ENCODE measurements at regions not wholly inside any gene's neighbourhood (a gene's known extent, or its start where the extent isn't known, plus 50 kb on each side); places are given as distances from the start of the nearest gene placed in this dataset.

DNA sequence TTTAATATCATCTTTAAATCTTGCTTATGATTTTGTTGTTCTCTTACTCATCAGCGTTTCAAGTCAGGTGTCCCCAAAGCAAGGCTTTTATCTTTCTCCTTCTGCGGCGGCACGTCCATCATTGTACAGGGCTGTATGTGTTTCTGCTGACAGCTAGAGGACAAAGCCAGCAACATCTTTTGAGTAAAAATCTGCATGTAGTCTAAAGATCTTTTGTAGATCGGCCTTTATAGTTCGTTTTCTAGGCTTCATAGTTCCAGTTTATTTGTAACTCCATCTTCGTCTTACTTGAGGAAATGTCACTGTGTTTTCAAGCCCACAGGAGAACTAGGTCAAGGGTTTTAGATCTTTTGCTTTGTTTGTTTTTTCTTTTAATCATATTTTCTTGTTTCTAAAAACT is 211.4 kb upstream of the TOPAZ1 start:
- Histone ChIP-seq H3K4me3 (no peak overlapping the region), H3K9me3 (no peaks in the 10 kb centered on the region), H3K27me3 (peaks cover 45% of the 10 kb centered on the region), H3K36me3 (no peaks in the 10 kb centered on the region), H3K27ac (no peak overlapping the region), H3K4me1 (no peaks in the 10 kb centered on the region)
- 73 to 77% methylated on average over 7 of the region's 7 CpGs for WGBS, 2 donors (ENCODE audit: low coverage in 1 of 2)
- ATAC-seq: no peak
- no peak for TF ChIP-seq POLR2A (IDR thresholded peaks at IDR 0.05)
- no peak for TF ChIP-seq EP300 (IDR thresholded peaks at IDR 0.05)
- TF ChIP-seq, protein P1, sequence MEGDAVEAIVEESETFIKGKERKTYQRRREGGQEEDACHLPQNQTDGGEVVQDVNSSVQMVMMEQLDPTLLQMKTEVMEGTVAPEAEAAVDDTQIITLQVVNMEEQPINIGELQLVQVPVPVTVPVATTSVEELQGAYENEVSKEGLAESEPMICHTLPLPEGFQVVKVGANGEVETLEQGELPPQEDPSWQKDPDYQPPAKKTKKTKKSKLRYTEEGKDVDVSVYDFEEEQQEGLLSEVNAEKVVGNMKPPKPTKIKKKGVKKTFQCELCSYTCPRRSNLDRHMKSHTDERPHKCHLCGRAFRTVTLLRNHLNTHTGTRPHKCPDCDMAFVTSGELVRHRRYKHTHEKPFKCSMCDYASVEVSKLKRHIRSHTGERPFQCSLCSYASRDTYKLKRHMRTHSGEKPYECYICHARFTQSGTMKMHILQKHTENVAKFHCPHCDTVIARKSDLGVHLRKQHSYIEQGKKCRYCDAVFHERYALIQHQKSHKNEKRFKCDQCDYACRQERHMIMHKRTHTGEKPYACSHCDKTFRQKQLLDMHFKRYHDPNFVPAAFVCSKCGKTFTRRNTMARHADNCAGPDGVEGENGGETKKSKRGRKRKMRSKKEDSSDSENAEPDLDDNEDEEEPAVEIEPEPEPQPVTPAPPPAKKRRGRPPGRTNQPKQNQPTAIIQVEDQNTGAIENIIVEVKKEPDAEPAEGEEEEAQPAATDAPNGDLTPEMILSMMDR (IDR thresholded peaks at IDR 0.05): no peak
- no peak for TF ChIP-seq POLR2AphosphoS5 (IDR thresholded peaks at IDR 0.05)

DNA sequence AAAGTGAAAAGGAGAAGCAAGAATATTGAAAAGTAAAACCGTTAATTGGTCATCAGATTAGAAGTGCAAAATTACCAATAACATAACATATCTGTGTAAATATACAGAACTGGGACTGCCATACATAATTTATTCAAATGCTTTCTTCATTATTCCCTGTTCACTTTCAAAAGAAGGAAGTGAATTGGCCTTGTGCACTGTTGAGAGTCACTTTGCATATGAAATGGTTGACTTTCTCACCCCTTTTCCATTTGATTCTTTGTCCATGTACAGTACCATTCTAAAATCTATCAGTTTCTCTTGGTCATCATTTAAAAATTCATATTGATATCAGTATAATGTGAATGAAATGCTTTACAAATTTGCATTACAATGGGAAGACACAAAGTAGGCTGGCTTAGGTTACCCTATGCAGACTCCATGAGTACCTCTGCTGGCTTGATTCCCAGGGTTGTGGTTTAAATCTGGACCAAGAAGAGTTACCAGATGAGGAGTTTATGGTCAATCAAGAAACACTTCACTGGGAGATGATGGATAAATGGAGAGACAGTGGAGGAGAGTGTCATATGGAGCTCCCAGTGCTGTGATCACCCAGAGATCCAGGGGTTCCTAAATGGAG is 210.9 kb upstream of the TOPAZ1 start:
- ATAC-seq: no peak
- Histone ChIP-seq H3K4me1 (no peaks in the 10 kb centered on the region), H3K27ac (no peak overlapping the region), H3K4me3 (no peak overlapping the region), H3K27me3 (peaks cover 42% of the 10 kb centered on the region), H3K36me3 (no peaks in the 10 kb centered on the region), H3K9me3 (no peaks in the 10 kb centered on the region)
- TF ChIP-seq EP300 (IDR thresholded peaks at IDR 0.05) (no peak), POLR2AphosphoS5 (IDR thresholded peaks at IDR 0.05) (no peak), POLR2A (IDR thresholded peaks at IDR 0.05) (no peak)
- TF ChIP-seq, protein P1 (IDR thresholded peaks at IDR 0.05): no peak
- WGBS, 2 donors (ENCODE audit: low coverage in 1 of 2): 78 to 91% methylated on average over 1 of the region's 1 CpG

DNA sequence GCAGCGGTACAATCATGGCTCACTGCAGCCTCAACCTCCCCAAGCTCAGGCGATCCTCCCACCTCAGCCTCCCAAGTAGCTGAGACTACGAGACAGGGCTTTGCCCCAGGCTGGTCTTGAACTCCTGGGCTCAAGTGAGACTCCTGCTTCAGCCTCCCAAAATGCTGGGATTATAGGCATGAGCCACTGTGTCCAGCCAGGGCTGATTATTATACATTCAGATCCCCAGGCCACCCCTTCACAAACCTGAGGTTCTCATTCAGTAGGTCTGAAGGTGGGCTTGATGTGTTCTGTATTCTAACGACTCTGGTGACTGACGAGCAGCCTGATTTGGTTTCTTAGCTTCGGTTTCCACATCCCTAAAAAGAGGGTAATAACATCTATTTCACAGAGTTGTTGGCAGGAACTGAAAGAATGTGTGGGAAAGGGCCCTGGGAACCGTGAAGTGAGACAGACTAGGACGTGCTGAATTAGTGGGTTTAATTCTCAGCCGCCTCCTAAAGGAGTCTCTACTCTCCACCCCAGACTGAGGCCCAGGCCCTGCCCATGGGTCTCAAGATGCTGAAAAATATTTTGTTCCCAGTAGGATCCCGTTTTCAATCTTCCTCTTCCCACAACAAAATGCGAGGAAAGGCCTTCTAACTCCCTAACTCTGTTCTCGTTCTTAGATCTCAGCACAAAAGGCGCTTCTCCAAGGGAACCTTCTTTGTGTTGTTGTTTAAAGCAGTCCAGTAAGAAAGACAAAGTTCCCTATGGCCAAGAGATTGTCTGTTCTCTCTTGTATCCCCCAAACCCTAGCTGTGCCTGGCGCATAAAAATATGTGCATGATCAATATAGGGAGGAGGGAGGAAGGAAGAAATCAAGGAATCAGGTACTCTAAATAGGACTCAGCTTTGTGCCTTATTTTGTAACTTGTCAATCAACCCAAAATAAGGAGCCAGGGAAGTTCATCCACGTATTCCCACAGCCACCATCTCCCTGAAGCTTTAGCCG is 210.0 kb upstream of the TOPAZ1 start:
- Histone ChIP-seq H3K4me3 (no peak overlapping the region), H3K4me1 (no peaks in the 10 kb centered on the region), H3K27ac (no peak overlapping the region), H3K27me3 (peaks cover 35% of the 10 kb centered on the region), H3K36me3 (no peaks in the 10 kb centered on the region), H3K9me3 (no peaks in the 10 kb centered on the region)
- 71 to 84% methylated on average over 10 to 13 of the region's 16 CpGs for WGBS, 2 donors (ENCODE audit: low coverage in 1 of 2)
- no peak for ATAC-seq
- TF ChIP-seq EP300 (IDR thresholded peaks at IDR 0.05): no peak
- TF ChIP-seq, protein P1 (IDR thresholded peaks at IDR 0.05): no peak

DNA sequence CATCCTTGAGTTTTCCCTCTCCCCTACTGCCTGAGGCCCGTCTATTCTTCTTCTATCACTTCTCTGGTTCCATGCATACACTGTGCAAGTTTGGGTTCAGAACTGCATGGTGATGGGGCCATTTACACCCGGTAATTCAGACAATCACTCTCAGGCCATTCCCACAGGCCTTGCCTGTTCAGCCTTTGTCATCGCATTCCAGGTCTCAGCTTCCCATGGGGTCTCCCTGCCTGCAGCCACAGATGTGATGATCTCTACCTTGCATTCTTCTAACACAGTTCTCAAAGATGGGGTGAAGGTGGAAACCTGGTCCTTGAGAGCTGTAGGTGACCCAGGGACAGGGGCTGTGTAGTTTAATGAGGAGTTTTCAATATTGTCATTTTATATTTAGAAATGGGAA is 209.2 kb upstream of the TOPAZ1 start:
- Histone ChIP-seq H3K4me1 (no peaks in the 10 kb centered on the region), H3K27me3 (peaks cover 29% of the 10 kb centered on the region), H3K36me3 (no peaks in the 10 kb centered on the region), H3K27ac (no peak overlapping the region), H3K9me3 (no peaks in the 10 kb centered on the region), H3K4me3 (no peak overlapping the region)
- TF ChIP-seq EP300 (IDR thresholded peaks at IDR 0.05) (no peak), POLR2AphosphoS5 (IDR thresholded peaks at IDR 0.05) (no peak), POLR2A (IDR thresholded peaks at IDR 0.05) (no peak)
- TF ChIP-seq, protein P1 (IDR thresholded peaks at IDR 0.05): no peak
- no peak for ATAC-seq
- 33 to 60% methylated on average over 1 to 3 of the region's 3 CpGs for WGBS, 2 donors (ENCODE audit: low coverage in 1 of 2)

Data from gastroesophageal sphincter (tissue), 4 donors.